ENCODE measurements at regions not wholly inside any gene's neighbourhood (a gene's known extent, or its start where the extent isn't known, plus 50 kb on each side); places are given as distances from the start of the nearest gene placed in this dataset.

DNA sequence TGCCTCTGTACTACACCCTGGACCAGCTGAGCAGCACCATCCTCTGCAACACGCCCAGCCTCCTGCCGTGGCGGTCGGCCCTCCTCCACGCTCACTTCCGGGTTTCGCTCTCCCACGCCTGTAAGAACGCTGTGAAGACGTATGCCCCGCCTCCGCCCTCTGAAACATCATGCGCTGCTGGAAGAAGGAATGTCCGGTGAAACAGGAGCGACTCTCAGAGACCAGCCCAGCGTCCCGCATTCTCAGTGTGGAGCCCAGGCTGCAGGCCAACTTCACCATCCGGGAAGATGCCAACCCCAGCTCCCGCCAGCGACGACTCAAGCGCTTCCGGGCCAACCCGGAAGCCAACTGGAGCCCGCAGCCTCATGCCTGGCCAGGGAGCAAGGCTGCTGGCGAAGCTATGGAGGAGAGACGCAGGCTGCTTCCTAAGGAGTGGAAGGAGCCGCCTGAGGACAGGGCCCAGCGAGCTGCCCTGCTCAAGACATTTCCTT, 186.1 kb upstream of the SLITRK2 start:
- in situ Hi-C loops (cut with HindIII; ENCODE audit: low pct_ligation_motif_present, low sequenced_read_pairs): no loop called here
- no peak for DNase-seq
- no peak overlapping the region for H3K27ac ChIP-seq
- TF ChIP-seq, protein P1, sequence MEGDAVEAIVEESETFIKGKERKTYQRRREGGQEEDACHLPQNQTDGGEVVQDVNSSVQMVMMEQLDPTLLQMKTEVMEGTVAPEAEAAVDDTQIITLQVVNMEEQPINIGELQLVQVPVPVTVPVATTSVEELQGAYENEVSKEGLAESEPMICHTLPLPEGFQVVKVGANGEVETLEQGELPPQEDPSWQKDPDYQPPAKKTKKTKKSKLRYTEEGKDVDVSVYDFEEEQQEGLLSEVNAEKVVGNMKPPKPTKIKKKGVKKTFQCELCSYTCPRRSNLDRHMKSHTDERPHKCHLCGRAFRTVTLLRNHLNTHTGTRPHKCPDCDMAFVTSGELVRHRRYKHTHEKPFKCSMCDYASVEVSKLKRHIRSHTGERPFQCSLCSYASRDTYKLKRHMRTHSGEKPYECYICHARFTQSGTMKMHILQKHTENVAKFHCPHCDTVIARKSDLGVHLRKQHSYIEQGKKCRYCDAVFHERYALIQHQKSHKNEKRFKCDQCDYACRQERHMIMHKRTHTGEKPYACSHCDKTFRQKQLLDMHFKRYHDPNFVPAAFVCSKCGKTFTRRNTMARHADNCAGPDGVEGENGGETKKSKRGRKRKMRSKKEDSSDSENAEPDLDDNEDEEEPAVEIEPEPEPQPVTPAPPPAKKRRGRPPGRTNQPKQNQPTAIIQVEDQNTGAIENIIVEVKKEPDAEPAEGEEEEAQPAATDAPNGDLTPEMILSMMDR (IDR thresholded peaks at IDR 0.05; ENCODE audit: low read depth, low read length, missing control alignments): no peak
- H3K36me3 ChIP-seq (replicated peaks): no peaks in the 10 kb centered on the region
- H3K27me3 ChIP-seq (replicated peaks): no peaks in the 10 kb centered on the region
- H3K4me3 ChIP-seq (ENCODE audit: low read depth, low read length): no peak overlapping the region

DNA sequence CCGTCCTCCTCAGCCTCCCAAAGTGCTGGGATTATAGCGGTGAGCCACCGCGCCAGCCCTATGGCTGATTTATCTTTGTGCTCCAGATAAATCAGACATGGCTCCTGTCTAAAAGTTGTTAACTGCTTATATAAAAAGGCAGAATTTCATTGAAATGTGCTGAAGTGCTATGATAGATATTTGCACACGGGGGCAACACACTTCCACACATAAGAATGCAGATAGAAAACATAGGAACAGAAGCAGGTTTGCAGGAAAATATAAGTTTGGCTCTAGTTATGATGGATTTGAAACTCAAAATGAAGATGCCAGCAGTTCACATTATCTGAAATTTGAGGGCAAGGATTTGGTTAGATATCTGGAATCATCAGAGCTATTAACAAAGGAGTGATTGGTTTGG, 163.1 kb upstream of the SLITRK2 start:
- TF ChIP-seq, protein P1 (IDR thresholded peaks at IDR 0.05; ENCODE audit: low read depth, low read length, missing control alignments): no peak
- no peak for DNase-seq
- H3K4me3 ChIP-seq (ENCODE audit: low read depth, low read length): no peak overlapping the region
- no peaks in the 10 kb centered on the region for H3K27me3 ChIP-seq (replicated peaks)
- in situ Hi-C loops (cut with HindIII; ENCODE audit: low pct_ligation_motif_present, low sequenced_read_pairs): no loop called here
- H3K36me3 ChIP-seq (replicated peaks): no peaks in the 10 kb centered on the region
- no peak overlapping the region for H3K27ac ChIP-seq

DNA sequence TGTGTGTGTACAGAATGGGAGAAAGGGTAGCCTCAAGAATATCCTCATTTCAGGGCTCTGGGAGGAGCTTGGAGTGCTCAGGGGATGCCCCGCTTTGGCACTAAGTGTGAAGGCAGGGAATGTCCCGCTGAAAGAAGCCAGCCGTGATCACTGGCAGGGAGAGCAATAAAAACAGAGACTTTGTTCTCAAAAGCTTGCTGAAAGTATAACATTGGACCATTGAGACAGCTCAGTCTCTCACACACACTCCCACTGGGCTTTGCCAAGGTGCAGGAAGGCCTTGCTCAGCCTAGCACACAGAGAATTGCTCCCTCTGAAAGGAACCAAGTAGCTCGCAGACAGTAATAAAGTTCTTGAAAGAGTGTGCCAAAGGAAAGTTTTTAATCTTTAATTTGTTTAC, 143.8 kb upstream of the SLITRK2 start:
- no peaks in the 10 kb centered on the region for H3K27me3 ChIP-seq (replicated peaks)
- H3K36me3 ChIP-seq (replicated peaks): no peaks in the 10 kb centered on the region
- TF ChIP-seq, protein P1 (IDR thresholded peaks at IDR 0.05; ENCODE audit: low read depth, low read length, missing control alignments): no peak
- in situ Hi-C loops (cut with HindIII; ENCODE audit: low pct_ligation_motif_present, low sequenced_read_pairs): no loop called here
- DNase-seq: no peak
- H3K27ac ChIP-seq: no peak overlapping the region
- no peak overlapping the region for H3K4me3 ChIP-seq (ENCODE audit: low read depth, low read length)

DNA sequence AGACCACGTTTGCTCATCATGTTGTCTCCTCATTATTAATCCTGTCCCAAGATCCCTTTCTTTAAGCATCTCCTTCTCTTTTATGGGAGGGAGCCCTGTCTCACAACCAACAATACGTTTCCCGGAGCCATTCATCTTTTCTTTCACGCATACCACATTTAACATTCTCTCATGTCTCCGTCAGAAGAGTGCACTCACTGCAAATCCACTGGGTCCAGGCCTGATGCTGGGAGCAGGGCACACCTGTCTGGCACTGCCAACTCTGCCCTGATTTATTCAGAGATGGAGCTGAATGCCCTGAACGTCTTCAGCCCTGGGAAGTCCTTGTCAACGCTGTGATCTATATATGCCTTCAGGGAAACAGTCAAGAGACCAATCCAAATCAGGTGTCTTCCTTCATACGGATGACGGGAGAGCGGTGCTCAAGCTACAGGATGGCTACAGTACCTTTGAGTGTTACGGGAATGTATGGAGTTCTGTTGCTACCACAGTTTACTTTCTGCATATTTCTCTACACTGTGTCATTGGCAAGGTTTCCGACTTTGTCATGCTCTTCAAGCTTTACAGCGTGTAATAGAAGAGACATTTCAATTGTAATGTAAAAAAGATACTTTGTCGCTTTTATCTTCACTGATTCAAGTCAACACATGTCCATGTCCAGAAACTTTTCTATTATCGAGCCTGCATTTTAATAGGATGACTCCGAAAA, 140.4 kb upstream of the SLITRK2 start:
- Histone ChIP-seq H3K27me3 (replicated peaks) (no peaks in the 10 kb centered on the region), H3K36me3 (replicated peaks) (no peaks in the 10 kb centered on the region), H3K27ac (no peak overlapping the region), H3K4me3 (ENCODE audit: low read depth, low read length) (no peak overlapping the region)
- in situ Hi-C loops (cut with HindIII; ENCODE audit: low pct_ligation_motif_present, low sequenced_read_pairs): no loop called here
- TF ChIP-seq, protein P1 (IDR thresholded peaks at IDR 0.05; ENCODE audit: low read depth, low read length, missing control alignments): no peak
- no peak for DNase-seq

DNA sequence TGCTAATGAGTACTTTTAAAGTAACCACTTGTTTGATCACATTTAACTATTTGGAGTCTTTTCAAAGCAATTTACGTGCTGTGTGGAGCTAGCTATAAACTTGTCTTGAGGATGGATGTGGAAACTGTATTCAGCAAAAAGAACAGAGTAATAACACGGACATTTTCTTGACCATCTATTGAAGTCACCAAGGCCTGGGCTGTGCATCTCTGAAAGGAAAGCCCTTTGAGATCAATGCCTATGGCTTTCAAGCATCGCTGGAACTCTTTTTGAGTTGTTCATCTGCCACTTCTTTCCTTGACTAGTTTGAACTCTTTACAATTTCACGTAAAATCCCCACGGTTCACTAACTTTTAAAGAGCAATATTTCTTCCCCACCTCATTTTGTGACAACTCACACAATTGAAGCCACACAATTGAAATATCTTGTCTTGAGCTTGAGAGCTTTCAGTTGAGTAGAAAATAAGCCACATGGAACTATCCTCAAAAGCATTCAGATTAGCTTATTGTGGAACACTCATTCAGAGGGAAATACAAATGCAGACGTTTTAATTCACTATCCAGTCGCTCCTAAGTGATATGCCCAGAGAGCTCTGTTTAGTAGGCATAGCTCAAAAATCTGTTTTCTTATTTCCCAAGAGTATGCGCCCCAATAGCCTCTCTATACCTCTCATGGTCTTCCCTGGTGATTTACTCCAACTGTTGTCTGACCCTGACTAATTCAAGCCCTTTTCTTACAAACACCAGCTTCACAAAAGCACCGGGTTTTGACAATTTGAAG, 134.9 kb upstream of the SLITRK2 start:
- no peaks in the 10 kb centered on the region for H3K36me3 ChIP-seq (replicated peaks)
- no peak overlapping the region for H3K4me3 ChIP-seq (ENCODE audit: low read depth, low read length)
- H3K27me3 ChIP-seq (replicated peaks): no peaks in the 10 kb centered on the region
- no peak for DNase-seq
- in situ Hi-C loops (cut with HindIII; ENCODE audit: low pct_ligation_motif_present, low sequenced_read_pairs): no loop called here
- TF ChIP-seq, protein P1 (IDR thresholded peaks at IDR 0.05; ENCODE audit: low read depth, low read length, missing control alignments): no peak
- H3K27ac ChIP-seq: no peak overlapping the region
